ENCODE measurements at regions not wholly inside any gene's neighbourhood (a gene's known extent, or its start where the extent isn't known, plus 50 kb on each side); places are given as distances from the start of the nearest gene placed in this dataset.
A peak's percentile ranks its signal among the peaks of the same experiment; 100 is the strongest.

GRCh38 chr12:45102818-45103217 lies 51.9 kb upstream of the DBX2 start:
- no peak for DNase-seq

- no peak for DNase-seq
These were observed 55.1 kb upstream of the DBX2 start for GRCh38 chr12:45105996-45106395.

GRCh38 chr12:45112306-45112705 lies 61.4 kb upstream of the DBX2 start:
- no peak for DNase-seq

GRCh38 chr12:45121224-45121623 lies 70.3 kb upstream of the DBX2 start:
- no peak for DNase-seq

- DNase-seq = no peak
These were observed 72.0 kb upstream of the DBX2 start for GRCh38 chr12:45122768-45123380.

- DNase-seq = no peak
These were observed 73.7 kb upstream of the DBX2 start for GRCh38 chr12:45124485-45125155.

GRCh38 chr12:45125997-45126396 lies 75.1 kb upstream of the DBX2 start:
- DNase-seq = no peak

GRCh38 chr12:45128637-45129036 lies 77.7 kb upstream of the DBX2 start:
- no peak for DNase-seq

- DNase-seq = peak; percentile 51
These were observed 80.0 kb upstream of the DBX2 start for GRCh38 chr12:45130881-45131281.

- DNase-seq = no peak
These were observed 80.6 kb upstream of the DBX2 start for GRCh38 chr12:45131506-45131905.

- no peak for DNase-seq
These were observed 77.3 kb upstream of the ANO6 start for GRCh38 chr12:45138609-45139008.

GRCh38 chr12:45148006-45148405 lies 67.9 kb upstream of the ANO6 start:
- DNase-seq = no peak

- no peak for DNase-seq
These were observed 67.3 kb upstream of the ANO6 start for GRCh38 chr12:45148619-45149018.

GRCh38 chr12:45165284-45165683 lies 50.6 kb upstream of the ANO6 start:
- DNase-seq = no peak

- DNase-seq = no peak
These were observed 49.8 kb upstream of the ANO6 start for GRCh38 chr12:45166056-45166455.
